ENCODE measurements at regions not wholly inside any gene's neighbourhood (a gene's known extent, or its start where the extent isn't known, plus 50 kb on each side); places are given as distances from the start of the nearest gene placed in this dataset.

GRCh38 chr5:7246287-7246686 is 149.7 kb upstream of the ADCY2 start:
- TF ChIP-seq CTCF (IDR thresholded peaks at IDR 0.05): no peak
- no peak for DNase-seq (ENCODE audit: low spot score)
- Mint-ChIP-seq H3K27ac (ENCODE audit: unreplicated experiment) (no peak overlapping the region), H3K9me3 (ENCODE audit: low read depth) (no peaks in the 10 kb centered on the region), H3K4me3 (ENCODE audit: unreplicated experiment) (no peak overlapping the region), H3K36me3 (ENCODE audit: low read depth) (no peaks in the 10 kb centered on the region), H3K27me3 (ENCODE audit: low read depth) (peaks cover 14% of the 10 kb centered on the region), H3K4me1 (ENCODE audit: low read depth) (no peaks in the 10 kb centered on the region)

- H3K27ac Mint-ChIP-seq (ENCODE audit: unreplicated experiment): no peak overlapping the region
- H3K36me3 Mint-ChIP-seq (ENCODE audit: low read depth): no peaks in the 10 kb centered on the region
- no peaks in the 10 kb centered on the region for H3K4me1 Mint-ChIP-seq (ENCODE audit: low read depth)
- H3K9me3 Mint-ChIP-seq (ENCODE audit: low read depth): no peaks in the 10 kb centered on the region
- TF ChIP-seq CTCF (IDR thresholded peaks at IDR 0.05): no peak
- no peak for DNase-seq (ENCODE audit: low spot score)
- no peak overlapping the region for H3K4me3 Mint-ChIP-seq (ENCODE audit: unreplicated experiment)
- peaks cover 10% of the 10 kb centered on the region for H3K27me3 Mint-ChIP-seq (ENCODE audit: low read depth)
These were observed 145.9 kb upstream of the ADCY2 start for GRCh38 chr5:7250004-7250403.

GRCh38 chr5:7250611-7251010 is 145.3 kb upstream of the ADCY2 start:
- TF ChIP-seq CTCF (IDR thresholded peaks at IDR 0.05): no peak
- no peaks in the 10 kb centered on the region for H3K36me3 Mint-ChIP-seq (ENCODE audit: low read depth)
- H3K27ac Mint-ChIP-seq (ENCODE audit: unreplicated experiment): no peak overlapping the region
- no peaks in the 10 kb centered on the region for H3K9me3 Mint-ChIP-seq (ENCODE audit: low read depth)
- no peak overlapping the region for H3K4me3 Mint-ChIP-seq (ENCODE audit: unreplicated experiment)
- H3K27me3 Mint-ChIP-seq (ENCODE audit: low read depth): peaks cover 9% of the 10 kb centered on the region
- H3K4me1 Mint-ChIP-seq (ENCODE audit: low read depth): no peaks in the 10 kb centered on the region
- no peak for DNase-seq (ENCODE audit: low spot score)

- no peak overlapping the region for H3K27ac Mint-ChIP-seq (ENCODE audit: unreplicated experiment)
- H3K36me3 Mint-ChIP-seq (ENCODE audit: low read depth): no peaks in the 10 kb centered on the region
- no peak for TF ChIP-seq CTCF (IDR thresholded peaks at IDR 0.05)
- no peak overlapping the region for H3K4me3 Mint-ChIP-seq (ENCODE audit: unreplicated experiment)
- peaks cover 11% of the 10 kb centered on the region for H3K27me3 Mint-ChIP-seq (ENCODE audit: low read depth)
- H3K4me1 Mint-ChIP-seq (ENCODE audit: low read depth): no peaks in the 10 kb centered on the region
- H3K9me3 Mint-ChIP-seq (ENCODE audit: low read depth): no peaks in the 10 kb centered on the region
- DNase-seq (ENCODE audit: low spot score): no peak
These were observed 144.8 kb upstream of the ADCY2 start for GRCh38 chr5:7251132-7251531.

- no peaks in the 10 kb centered on the region for H3K9me3 Mint-ChIP-seq (ENCODE audit: low read depth)
- no peak overlapping the region for H3K27ac Mint-ChIP-seq (ENCODE audit: unreplicated experiment)
- DNase-seq (ENCODE audit: low spot score): no peak
- no peaks in the 10 kb centered on the region for H3K4me1 Mint-ChIP-seq (ENCODE audit: low read depth)
- peak; percentile 81 for TF ChIP-seq CTCF (IDR thresholded peaks at IDR 0.05)
- H3K36me3 Mint-ChIP-seq (ENCODE audit: low read depth): no peaks in the 10 kb centered on the region
- H3K27me3 Mint-ChIP-seq (ENCODE audit: low read depth): peaks cover 7% of the 10 kb centered on the region
- no peak overlapping the region for H3K4me3 Mint-ChIP-seq (ENCODE audit: unreplicated experiment)
These were observed 134.9 kb upstream of the ADCY2 start for GRCh38 chr5:7261049-7261448.
